ENCODE measurements at regions not wholly inside any gene's neighbourhood (a gene's known extent, or its start where the extent isn't known, plus 50 kb on each side); places are given as distances from the start of the nearest gene placed in this dataset.

DNA sequence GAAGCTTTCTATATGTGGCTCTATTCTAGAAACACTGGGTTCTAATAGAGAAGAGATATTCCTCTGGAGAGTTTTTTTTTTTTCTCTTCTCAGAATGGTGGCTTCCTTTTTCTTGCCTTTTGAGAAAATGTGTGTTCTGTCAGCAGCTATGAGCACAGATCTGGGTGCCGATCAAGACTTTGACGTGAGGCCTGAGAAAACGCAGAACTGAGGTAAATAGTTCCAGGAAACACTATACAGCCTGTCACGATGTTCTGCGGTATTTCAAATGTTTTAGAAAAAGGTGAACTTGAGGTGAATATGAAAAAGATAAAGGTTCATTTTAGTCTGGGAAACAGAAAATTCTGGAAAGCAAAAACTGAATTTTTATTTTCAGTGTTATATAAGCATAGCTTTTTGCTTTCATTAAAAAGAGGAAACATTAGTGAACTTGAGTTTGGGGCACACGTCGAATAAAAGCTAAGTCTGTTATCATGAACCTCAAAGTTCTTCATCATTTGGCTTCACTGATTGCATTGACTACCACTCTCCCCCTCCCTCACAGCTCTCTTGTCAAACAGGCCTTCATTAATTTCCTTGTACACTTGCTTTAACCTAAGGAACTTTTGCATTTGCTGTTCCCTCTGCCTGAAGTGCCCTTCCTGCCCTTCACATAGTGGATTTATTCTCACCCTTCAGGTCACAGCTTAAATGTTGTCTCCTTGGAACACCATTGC, 265.1 kb downstream of the NFKBIZ start:
- no peak for DNase-seq (ENCODE audit: low read depth)

DNA sequence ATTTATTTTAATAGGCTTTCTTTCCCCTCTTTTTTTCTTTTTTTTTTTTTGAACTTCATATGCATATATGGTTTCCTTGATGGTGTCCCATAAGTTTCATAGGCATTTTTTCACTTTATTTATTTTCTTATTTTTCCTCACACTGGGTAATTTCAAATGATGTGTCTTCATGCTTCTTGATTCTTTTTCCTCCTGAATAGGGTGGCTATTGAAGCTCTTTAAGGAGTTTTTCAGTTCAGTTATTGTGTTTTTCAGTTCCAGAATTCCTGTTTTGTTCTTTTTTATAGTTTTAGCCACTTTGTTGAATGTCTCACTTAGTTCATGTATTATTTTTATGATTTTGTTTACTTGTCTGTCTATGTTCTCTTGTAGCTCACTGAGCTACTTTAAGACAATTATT, 273.2 kb downstream of the NFKBIZ start:
- DNase-seq (ENCODE audit: low read depth), result no peak

DNA sequence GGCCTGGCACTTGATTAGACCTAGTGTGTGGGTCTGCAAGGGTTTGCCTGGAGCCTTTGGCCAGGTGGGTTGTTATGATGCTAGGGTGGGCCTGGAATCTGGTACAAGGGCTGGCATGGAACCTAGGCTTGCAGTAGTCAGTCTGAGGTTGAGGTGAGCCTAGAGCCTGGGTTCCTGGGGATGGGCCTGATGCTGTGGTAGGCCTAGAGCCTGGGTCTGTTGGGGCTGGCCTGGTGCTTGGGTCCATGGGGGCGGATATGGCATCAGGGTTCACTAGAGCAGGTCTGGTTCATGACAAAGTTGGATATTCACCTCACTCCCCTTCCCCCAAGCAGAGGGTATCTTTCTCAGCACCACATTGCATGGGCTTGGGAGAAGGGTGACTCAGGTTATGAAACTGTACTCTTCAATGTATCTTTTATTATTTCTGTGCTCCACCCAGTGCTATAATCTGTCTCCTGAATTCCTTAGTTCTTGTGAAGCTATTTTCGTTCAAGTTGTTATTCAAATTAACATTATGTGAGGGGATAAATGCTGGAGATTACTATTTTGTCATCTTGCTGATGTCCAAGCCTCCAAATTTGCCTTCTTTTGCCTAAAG, 274.4 kb downstream of the NFKBIZ start:
- DNase-seq (ENCODE audit: low read depth), result no peak

DNA sequence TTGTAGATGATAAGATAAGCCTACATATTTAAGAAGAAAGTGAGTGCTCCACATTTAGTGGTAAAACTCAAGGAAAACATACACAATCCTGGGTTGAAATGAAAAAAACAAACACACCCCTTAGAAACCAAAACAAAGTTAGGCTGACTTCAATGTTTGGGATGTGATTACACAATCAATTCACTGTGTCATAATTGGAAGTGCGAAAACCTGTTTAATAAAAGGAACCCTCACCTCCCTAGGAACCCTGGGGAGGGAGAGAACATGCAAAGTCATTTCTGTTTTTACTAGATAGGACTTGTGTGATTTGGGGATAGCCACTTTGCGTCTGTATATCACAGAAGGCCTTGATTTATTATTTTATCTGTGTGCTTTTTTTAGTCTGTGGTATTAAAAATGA, 275.0 kb downstream of the NFKBIZ start:
- DNase-seq (ENCODE audit: low read depth), result no peak

DNA sequence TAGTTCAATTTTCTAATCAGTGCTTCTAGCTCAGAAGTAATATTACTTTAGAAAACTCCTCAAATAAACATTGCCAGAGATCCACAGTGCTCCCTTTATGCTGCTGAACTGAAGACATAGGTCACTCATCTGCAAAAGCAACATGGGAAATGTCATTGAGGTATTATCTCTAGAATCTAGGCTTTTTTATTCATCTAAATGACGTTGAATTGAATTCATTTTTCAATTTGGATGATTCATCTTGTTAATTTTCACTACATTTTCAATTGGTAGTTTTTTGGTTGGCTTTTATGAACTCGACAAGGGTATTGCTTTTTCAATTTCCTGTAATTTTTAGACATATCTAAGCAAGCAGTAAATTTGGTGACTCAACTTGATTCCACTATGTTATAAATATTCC, 275.4 kb downstream of the NFKBIZ start:
- DNase-seq (ENCODE audit: low read depth), result no peak

DNA sequence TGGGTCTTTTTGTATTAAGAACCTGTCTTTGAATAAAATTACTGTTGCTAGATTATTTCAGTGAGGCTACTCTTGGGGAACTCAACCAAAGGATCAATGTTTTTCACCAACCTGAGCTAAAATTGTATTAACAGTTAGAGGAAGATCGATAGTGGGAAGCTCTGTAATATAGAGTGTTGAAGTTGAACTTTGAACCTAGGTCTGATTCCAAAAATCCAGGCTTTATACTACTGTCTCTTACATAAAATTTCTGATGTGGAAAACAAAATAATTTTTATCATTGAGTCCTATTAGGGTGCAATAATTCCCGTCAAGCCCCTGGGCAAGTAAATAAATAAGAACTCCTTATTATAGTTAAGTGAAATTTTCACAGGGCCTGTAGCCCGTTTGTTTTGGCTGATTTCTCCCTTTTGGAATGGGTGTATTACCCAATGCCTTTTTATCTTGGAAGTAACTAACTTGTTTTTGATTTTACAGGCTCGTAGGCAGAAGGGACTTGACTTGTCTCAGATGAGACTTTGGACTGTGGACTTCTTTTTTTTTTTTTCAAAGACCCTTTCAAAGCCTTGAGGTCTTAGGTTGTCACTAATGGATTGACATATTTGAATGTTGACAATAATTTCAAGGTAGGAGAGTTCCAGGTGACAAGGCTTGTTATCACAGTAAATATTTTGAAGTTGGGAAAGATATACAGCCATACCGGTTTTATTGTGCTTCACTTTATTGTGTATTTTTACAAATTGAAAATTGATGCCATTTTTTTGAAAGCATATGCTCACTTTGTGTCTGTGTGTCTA, 276.1 kb downstream of the NFKBIZ start:
- DNase-seq (ENCODE audit: low read depth), result no peak

DNA sequence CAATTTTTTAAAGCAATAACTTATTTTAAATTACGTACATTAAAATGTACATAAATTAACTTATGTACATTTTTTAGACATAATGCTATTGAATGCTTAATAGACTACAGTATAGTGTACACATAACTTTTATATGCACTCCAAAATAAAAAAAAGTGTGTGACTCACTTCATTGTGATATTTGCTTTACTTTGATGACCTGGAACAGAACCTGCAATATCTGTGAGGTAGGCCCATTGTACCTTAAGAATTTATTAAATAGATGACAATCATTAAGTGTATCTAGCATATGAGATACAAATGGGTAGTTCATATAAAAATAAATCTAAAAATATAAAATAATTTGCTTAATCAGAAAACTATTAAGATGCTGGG, 276.7 kb downstream of the NFKBIZ start:
- no peak for DNase-seq (ENCODE audit: low read depth)

GRCh38 chr3:102129760-102130608, 280.7 kb downstream of the NFKBIZ start:
- DNase-seq (ENCODE audit: low read depth), result no peak

- no peak for DNase-seq (ENCODE audit: low read depth)
Observed at GRCh38 chr3:102132370-102132769, 283.1 kb downstream of the NFKBIZ start.

- DNase-seq (ENCODE audit: low read depth), result no peak
Observed at GRCh38 chr3:102133376-102133775, 284.1 kb downstream of the NFKBIZ start.

DNA sequence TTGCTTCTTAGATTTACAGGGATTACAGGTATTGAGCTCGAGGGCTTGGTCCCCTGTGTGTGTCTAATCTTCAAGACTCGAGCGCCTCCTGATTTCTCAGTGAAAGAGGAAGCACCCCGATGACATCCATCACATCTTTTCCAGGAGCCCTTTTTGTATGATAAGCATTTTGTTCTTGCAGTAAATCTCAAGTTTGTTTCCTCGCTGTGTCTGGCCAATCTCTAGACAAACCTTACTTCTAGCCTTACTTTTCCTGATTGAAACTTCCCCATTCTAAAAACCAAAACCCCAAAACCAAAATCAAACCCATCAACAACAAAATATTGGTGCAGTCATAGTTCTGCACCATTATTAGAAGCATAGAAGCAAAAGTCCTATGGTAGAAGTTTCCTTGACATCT, 286.0 kb downstream of the NFKBIZ start:
- DNase-seq (ENCODE audit: low read depth), result no peak

DNA sequence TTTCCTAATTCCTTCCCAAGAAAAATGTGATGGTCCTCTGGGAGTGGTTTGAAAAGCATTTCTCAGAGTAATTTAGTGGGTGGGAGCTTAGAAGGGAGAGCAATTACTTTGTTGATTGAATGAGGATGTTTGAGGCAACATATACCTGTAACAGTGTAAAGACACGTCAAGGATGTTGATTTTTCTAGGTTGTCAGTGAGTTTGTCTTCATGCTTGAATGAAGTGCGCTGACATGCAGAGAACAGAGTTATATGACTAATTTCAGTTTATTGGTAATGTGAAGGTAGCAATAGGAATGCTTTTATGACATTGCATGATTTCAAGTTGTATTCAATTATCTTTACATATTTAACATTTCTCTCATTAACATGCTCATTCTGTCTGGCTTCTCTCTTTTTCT, 286.9 kb downstream of the NFKBIZ start:
- DNase-seq (ENCODE audit: low read depth), result no peak

GRCh38 chr3:102140116-102140515, 290.8 kb downstream of the NFKBIZ start:
- DNase-seq (ENCODE audit: low read depth), result no peak

DNA sequence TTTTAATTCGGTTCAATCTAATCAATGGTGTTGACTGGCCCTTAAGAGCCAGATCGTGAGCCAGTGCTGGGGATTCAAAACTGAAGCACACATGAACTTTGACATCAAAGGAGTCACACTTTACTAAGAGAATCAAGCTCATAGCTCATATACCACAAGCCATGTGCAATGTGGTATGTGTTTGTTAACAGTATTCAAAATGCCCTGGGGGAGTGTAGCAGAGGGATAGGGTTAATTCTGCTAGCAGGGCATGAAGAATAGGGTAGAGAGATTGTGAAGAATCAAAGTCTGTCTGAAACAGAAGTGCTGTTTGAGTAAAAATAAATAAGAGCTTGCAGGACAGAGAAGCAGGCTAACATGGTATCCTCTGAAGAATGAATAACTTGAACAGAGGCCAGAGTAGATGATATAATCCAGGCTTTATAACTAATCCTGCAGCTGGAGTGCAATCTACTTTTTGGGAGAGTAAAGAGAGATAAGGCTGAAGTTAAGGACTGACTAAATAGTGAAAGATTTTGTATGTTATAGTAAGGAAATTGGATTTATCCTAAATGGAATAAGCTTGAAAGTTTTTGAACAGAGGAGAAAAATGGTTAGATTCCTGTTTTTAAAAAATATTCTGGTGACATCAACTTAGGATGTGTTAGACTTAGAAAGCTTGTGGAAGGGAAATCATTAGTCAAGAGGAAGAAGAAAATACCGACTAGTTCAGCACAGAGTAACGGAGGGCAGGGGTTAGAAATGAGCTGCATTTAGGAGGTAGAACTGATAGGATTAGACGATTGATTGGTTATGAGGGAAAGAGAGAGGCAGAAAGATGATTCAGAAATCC, 292.0 kb downstream of the NFKBIZ start:
- DNase-seq (ENCODE audit: low read depth), result no peak

- no peak for DNase-seq (ENCODE audit: low read depth)
Observed at GRCh38 chr3:102141928-102142239, 292.6 kb downstream of the NFKBIZ start.

- no peak for DNase-seq (ENCODE audit: low read depth)
Observed at GRCh38 chr3:102142379-102143060, 292.3 kb upstream of the ZPLD1 start.

- no peak for DNase-seq (ENCODE audit: low read depth)
Observed at GRCh38 chr3:102143536-102143935, 291.3 kb upstream of the ZPLD1 start.

- DNase-seq (ENCODE audit: low read depth), result no peak
Observed at GRCh38 chr3:102144063-102144462, 290.8 kb upstream of the ZPLD1 start.

GRCh38 chr3:102148598-102149337, 286.0 kb upstream of the ZPLD1 start:
- DNase-seq (ENCODE audit: low read depth), result no peak

DNA sequence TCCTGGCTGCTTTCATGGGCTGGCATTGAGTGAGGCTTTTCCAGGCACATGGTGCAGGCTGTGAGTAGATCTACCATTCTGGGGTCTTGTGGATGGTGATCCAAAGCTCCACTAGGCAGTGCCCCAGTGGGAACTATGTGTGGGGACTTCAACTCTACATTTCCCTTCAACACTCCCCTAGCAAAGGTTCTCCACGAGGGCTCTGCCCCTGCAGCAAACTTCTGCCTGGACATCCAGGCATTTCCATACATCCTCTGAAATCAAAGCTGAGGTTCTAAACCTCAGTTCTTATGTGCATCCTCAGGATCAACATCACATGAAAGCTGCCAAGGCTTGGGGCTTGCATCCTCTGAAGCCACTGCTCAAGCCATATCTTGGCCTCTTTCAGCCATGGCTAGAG, 282.9 kb upstream of the ZPLD1 start:
- no peak for DNase-seq (ENCODE audit: low read depth)

Data from stimulated activated CD8-positive, alpha-beta memory T cell treated with anti-CD3 and anti-CD28 coated beads, Interleukin-12 subunit alpha, Interleukin-12 subunit beta, amount 100 ng/mL, for 4 hours (primary cell).